ENCODE measurements at regions not wholly inside any gene's neighbourhood (a gene's known extent, or its start where the extent isn't known, plus 50 kb on each side); places are given as distances from the start of the nearest gene placed in this dataset.

GRCh38 chr2:83365476-83365875, 1093.6 kb downstream of the SUCLG1 start (continued):
- TF ChIP-seq FOXP4 (CRISPR knock-in tag; IDR thresholded peaks at IDR 0.05; ENCODE audit: borderline replicate concordance) (no peak), FOXA1 (IDR thresholded peaks at IDR 0.05; ENCODE audit: borderline replicate concordance) (no peak), NCOA4 (IDR thresholded peaks at IDR 0.05; ENCODE audit: partially characterized antibody) (no peak), ZNF785 (CRISPR knock-in tag; IDR thresholded peaks at IDR 0.05) (no peak), CBX3 (IDR thresholded peaks at IDR 0.05; ENCODE audit: borderline replicate concordance in 1 of 2, low read length in 2 of 2) (no peak), ZNF586 (CRISPR knock-in tag; conservative IDR thresholded peaks at IDR 0.05) (no peak)

- in situ Hi-C loops (cut with MboI) (no loop called here), intact Hi-C loops (cut with micrococcal nuclease) (no loop called here)
- H3K36me3 ChIP-seq (ENCODE audit: control insufficient read depth, insufficient read depth, low read length) = no peaks in the 10 kb centered on the region
- H3K4me2 ChIP-seq (ENCODE audit: insufficient read depth, low read length) = no peak overlapping the region
- 3% methylated on average over 2 of the region's 2 CpGs for WGBS (ENCODE audit: insufficient coverage, low coverage, missing lambda C conversion rate)
- no TSS peak for BruUV-seq (replicated peaks)
- ChIA-PET POLR2A (no interaction called here), CTCF (ENCODE audit: low intra/inter-chr PET ratio) (no interaction called here)
- DNase-seq (ENCODE audit: extremely low read depth in 1 of 4, low spot score in 3 of 4) (no peak), FAIRE-seq (no peak), ATAC-seq (no peak)
- H3K9ac ChIP-seq (ENCODE audit: insufficient read depth in 1 of 2, low read depth in 2 of 2, low read length in 2 of 2) = no peak overlapping the region
- H3K79me2 ChIP-seq (ENCODE audit: control insufficient read depth, insufficient read depth, low read length) = no peaks in the 10 kb centered on the region
- H3K4me3 ChIP-seq = no peak overlapping the region
- no peak overlapping the region for H2AFZ ChIP-seq (ENCODE audit: low read depth, low read length)
- H3K27me3 ChIP-seq (ENCODE audit: control insufficient read depth in 2 of 2, insufficient read depth in 2 of 2, low read length in 2 of 2) = no peaks in the 10 kb centered on the region
- no peaks in the 10 kb centered on the region for H4K20me1 ChIP-seq (replicated peaks; ENCODE audit: control insufficient read depth, insufficient read depth, low read length)
- H3K9me1 ChIP-seq (ENCODE audit: control insufficient read depth, insufficient read depth, low read length) = no peaks in the 10 kb centered on the region
- no peak overlapping the region for H3K27ac ChIP-seq (ENCODE audit: extremely low read depth, low read depth, low read length)
- H3K4me1 ChIP-seq (replicated peaks in 1 of 2; ENCODE audit: control insufficient read depth in 2 of 2, insufficient read depth in 2 of 2, low read length in 2 of 2) = no peaks in the 10 kb centered on the region
- H3K9me3 ChIP-seq (replicated peaks; ENCODE audit: control insufficient read depth, insufficient read depth, low read depth, low read length) = 0 out of 2 replicates have a peak, but pooled peaks cover 2% of the 10 kb centered on the region
- TF ChIP-seq ESRRA (IDR thresholded peaks at IDR 0.05; ENCODE audit: borderline replicate concordance, low read depth) = no peak
- TF ChIP-seq ZNF165 (CRISPR knock-in tag; IDR thresholded peaks at IDR 0.05; ENCODE audit: borderline replicate concordance) = no peak
- TF ChIP-seq ZBTB1 (CRISPR knock-in tag; IDR thresholded peaks at IDR 0.05; ENCODE audit: borderline replicate concordance, low read depth) = no peak
- TF ChIP-seq PCBP1 (IDR thresholded peaks at IDR 0.05; ENCODE audit: low read depth, low read length, poor library complexity, severe bottlenecking) = no peak
- no peak for TF ChIP-seq KLF6 (CRISPR knock-in tag; IDR thresholded peaks at IDR 0.05; ENCODE audit: borderline replicate concordance)
- TF ChIP-seq HNRNPH1 (optimal IDR thresholded peaks at IDR 0.05; ENCODE audit: low read depth, low read length) = no peak
- no peak for TF ChIP-seq HMGN3 (IDR thresholded peaks at IDR 0.05; ENCODE audit: borderline replicate concordance, extremely low read depth, insufficient read length, low read depth, low read length)
- no peak for TF ChIP-seq ZFP36 (IDR thresholded peaks at IDR 0.05; ENCODE audit: low read depth, low read length, partially characterized antibody)
- no peak for TF ChIP-seq PRDM10 (IDR thresholded peaks at IDR 0.05; ENCODE audit: partially characterized antibody)
- no peak for TF ChIP-seq SLC30A9 (CRISPR knock-in tag; IDR thresholded peaks at IDR 0.05)
Observed at GRCh38 chr2:83364264-83364663, 1094.8 kb downstream of the SUCLG1 start.
